Adrenal gland (tissue), 9 donors: ENCODE measurements at regions not wholly inside any gene's neighbourhood (a gene's known extent, or its start where the extent isn't known, plus 50 kb on each side); places are given as distances from the start of the nearest gene placed in this dataset.
A peak's percentile ranks its signal among the peaks of the same experiment; 100 is the strongest.

ENCODE experiments used
- DNase-seq, 7 donors: peaks; one replicate each; pipeline ENCODE4 v3.0.0-alpha.2; 2019 to 2020
- H3K27ac ChIP-seq, 5 donors: fragments of 200-600 bp; sonication (generic) in 4 of 5; 1 replicate in 3 of 5; 2 replicates in 2 of 5; pipeline versions ENCODE4 v1.5.1 to v1.8.0; 2016 to 2020; ENCODE audit warnings: mild to moderate bottlenecking in 1 of 5
- H3K27me3 ChIP-seq: fragments of 200-600 bp; 2 replicates; pipeline ENCODE4 v1.8.0; 2021
- H3K36me3 ChIP-seq, 2 donors: fragments of 200-600 bp; replicated peaks in 1 of 2; 1 replicate in 1 of 2; 2 replicates in 1 of 2; pipeline versions ENCODE4 v1.5.1 to v1.8.0; 2018 to 2022
- H3K4me1 ChIP-seq, 2 donors: fragments of 200-600 bp; replicated peaks in 1 of 2; 1 replicate in 1 of 2; 2 replicates in 1 of 2; pipeline versions ENCODE4 v1.5.1 to v1.8.0; 2018 to 2021
- H3K4me3 ChIP-seq, 4 donors: fragments of 200-600 bp; sonication (generic) in 3 of 4; one replicate each; pipeline ENCODE4 v1.5.1; 2016 to 2018
- H3K9me3 ChIP-seq, 3 donors: fragments of 200-600 bp; sonication (generic) in 1 of 3; replicated peaks in 1 of 3; 1 replicate in 2 of 3; 2 replicates in 1 of 3; pipeline versions ENCODE4 v1.5.1 to v1.8.0; 2016 to 2021
- POLR2A ChIP-seq, 2 donors: fragments of 450-650 bp; IDR thresholded peaks; one replicate each; pipeline ENCODE4 v1.6.1; 2017; ENCODE audit warnings: antibody characterized with exemption in 2 of 2, mild to moderate bottlenecking in 2 of 2, moderate library complexity in 1 of 2
- WGBS, 4 donors: extraction: QIAGEN DNeasy Blood & Tissue Kit in 2 of 4; methylation state at CpG; one replicate each; pipeline versions ENCODE4 v1.1.5 to v1.1.7; 2013 to 2017; 5-methylcytosine and 5-hydroxymethylcytosine counted together
- intact Hi-C, 2 donors: fragments of 100-400 bp; cut with DNase I; formaldehyde crosslinking; loops; one replicate each; pipeline versions ENCODE4 v1.14.1 to v1.15.0; 2022 to 2023
- TF ChIP-seq, protein P1 (sequence below), 6 experiments: fragments of 450-650 bp in 4 of 6; fragments of 200-600 bp in 2 of 6; sonication (generic) in 1 of 6; IDR thresholded peaks; 1 replicate in 5 of 6; 2 replicates in 1 of 6; pipeline versions ENCODE4 v1.5.1 to v1.8.0; 2016 to 2021; ENCODE audit warnings: antibody characterized with exemption in 6 of 6, mild to moderate bottlenecking in 2 of 6, moderate library complexity in 1 of 6
- donor health status: healthy with polysubstance abuse.
- donor health status: Bipolar disorder and iron deficiency.
- donor health status: DM: yes; HTN: yes; CAD: no.
- donor health status: DM: no; HTN: no; CAD: no.
- donor health status: DM: no; HTN: no; CAD: no.

DNA sequence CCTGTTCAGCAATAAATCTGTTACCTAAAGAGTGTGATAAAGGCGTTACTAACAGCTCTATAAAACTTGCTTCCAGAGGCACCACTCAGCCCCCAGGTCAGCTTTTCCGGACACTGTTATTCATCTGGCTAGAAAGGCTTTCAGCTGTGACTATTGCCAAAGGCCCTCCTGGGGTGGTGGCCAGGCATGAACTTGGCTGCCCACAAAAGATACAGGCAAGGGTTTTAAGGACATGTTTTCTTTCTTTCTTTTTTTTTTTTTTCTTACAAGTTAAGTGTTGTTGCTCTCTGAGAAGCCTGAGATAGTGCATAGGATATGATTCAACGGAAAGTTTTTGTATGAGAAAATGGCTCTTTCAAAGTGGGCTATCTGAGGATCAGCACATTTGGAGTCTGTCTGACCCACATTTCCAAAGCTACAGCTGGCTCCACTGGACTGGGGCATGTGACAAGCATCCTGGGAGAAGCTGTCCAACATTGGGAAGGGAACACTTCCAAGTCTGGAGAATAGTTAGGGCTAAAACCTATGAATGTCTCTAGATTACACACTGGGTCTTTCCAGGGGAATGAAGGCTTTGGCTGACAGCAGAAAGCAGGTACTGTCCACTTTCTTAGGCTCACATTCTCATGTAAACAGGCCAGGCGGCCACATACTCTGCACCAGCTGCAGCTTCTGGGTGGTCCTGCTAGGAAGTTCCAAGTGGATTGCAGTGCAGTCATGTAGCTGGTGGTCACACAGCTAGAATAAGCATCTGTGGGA, 639.7 kb downstream of the LMO4 start:
- Histone ChIP-seq H3K4me3 (no peak overlapping the region), H3K36me3 (no peaks in the 10 kb centered on the region), H3K9me3 (no peaks in the 10 kb centered on the region), H3K27me3 (no peaks in the 10 kb centered on the region), H3K4me1 (no peaks in the 10 kb centered on the region), H3K27ac (no peak overlapping the region)
- TF ChIP-seq, protein P1, sequence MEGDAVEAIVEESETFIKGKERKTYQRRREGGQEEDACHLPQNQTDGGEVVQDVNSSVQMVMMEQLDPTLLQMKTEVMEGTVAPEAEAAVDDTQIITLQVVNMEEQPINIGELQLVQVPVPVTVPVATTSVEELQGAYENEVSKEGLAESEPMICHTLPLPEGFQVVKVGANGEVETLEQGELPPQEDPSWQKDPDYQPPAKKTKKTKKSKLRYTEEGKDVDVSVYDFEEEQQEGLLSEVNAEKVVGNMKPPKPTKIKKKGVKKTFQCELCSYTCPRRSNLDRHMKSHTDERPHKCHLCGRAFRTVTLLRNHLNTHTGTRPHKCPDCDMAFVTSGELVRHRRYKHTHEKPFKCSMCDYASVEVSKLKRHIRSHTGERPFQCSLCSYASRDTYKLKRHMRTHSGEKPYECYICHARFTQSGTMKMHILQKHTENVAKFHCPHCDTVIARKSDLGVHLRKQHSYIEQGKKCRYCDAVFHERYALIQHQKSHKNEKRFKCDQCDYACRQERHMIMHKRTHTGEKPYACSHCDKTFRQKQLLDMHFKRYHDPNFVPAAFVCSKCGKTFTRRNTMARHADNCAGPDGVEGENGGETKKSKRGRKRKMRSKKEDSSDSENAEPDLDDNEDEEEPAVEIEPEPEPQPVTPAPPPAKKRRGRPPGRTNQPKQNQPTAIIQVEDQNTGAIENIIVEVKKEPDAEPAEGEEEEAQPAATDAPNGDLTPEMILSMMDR (IDR thresholded peaks at IDR 0.05) = no peak
- TF ChIP-seq POLR2A (IDR thresholded peaks at IDR 0.05) = no peak
- intact Hi-C loops = no loop called here
- DNase-seq = peak in 1 of 7 donors; percentile 17
- 60 to 74% (median 64%) methylated on average over 4 of the region's 4 CpGs for WGBS, 4 donors

DNA sequence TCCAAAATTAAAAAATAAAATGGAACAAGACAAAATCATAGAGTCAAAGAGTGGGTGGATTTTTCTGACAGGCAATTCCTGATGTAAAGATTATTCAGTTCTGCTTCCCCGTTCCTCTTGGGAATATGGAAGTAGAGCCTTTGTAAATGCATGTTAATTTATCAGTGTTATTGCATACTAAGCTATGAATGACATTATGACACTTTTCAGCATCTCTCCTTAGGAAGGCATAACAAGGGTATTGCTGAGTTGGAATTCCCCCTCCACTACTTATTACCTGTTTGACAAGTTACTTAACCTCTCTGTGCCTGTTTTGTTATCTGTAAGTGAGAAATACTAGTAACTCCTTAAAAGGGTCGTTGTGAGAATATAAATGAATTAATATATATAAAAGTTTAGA, 640.4 kb downstream of the LMO4 start:
- H3K27me3 ChIP-seq = no peaks in the 10 kb centered on the region
- H3K27ac ChIP-seq = no peak overlapping the region
- intact Hi-C loops = no loop called here

GRCh38 chr1:87972811-87973210, 644.1 kb downstream of the LMO4 start:
- H3K27me3 ChIP-seq = no peaks in the 10 kb centered on the region
- WGBS, 4 donors = 62 to 84% (median 77%) methylated on average over 3 of the region's 3 CpGs
- no peak for DNase-seq
- H3K4me1 ChIP-seq = no peaks in the 10 kb centered on the region
- no peaks in the 10 kb centered on the region for H3K36me3 ChIP-seq
- TF ChIP-seq, protein P1 (IDR thresholded peaks at IDR 0.05) = no peak
- TF ChIP-seq POLR2A (IDR thresholded peaks at IDR 0.05) = no peak
- intact Hi-C loops = no loop called here
- H3K27ac ChIP-seq = no peak overlapping the region
- H3K4me3 ChIP-seq = no peak overlapping the region
- H3K9me3 ChIP-seq = no peaks in the 10 kb centered on the region

More for the DNA sequence above, 640.4 kb downstream of the LMO4 start:
- DNase-seq = no peak
- no peak overlapping the region for H3K4me3 ChIP-seq
- 55 to 66% (median 61%) methylated on average over 2 of the region's 2 CpGs for WGBS, 4 donors
- H3K4me1 ChIP-seq = no peaks in the 10 kb centered on the region
- TF ChIP-seq, protein P1 (IDR thresholded peaks at IDR 0.05) = no peak
- no peak for TF ChIP-seq POLR2A (IDR thresholded peaks at IDR 0.05)
- no peaks in the 10 kb centered on the region for H3K36me3 ChIP-seq
- no peaks in the 10 kb centered on the region for H3K9me3 ChIP-seq

- Histone ChIP-seq H3K9me3 (no peaks in the 10 kb centered on the region), H3K27me3 (no peaks in the 10 kb centered on the region), H3K36me3 (no peaks in the 10 kb centered on the region), H3K4me1 (no peaks in the 10 kb centered on the region), H3K4me3 (no peak overlapping the region), H3K27ac (no peak overlapping the region)
- 73 to 76% (median 74%) methylated on average over 3 of the region's 3 CpGs for WGBS, 4 donors
- intact Hi-C loops = no loop called here
- no peak for DNase-seq
- TF ChIP-seq POLR2A (IDR thresholded peaks at IDR 0.05) = no peak
- TF ChIP-seq, protein P1 (IDR thresholded peaks at IDR 0.05) = no peak
These were observed 645.2 kb downstream of the LMO4 start for GRCh38 chr1:87973896-87974295.
